ENCODE measurements at regions not wholly inside any gene's neighbourhood (a gene's known extent, or its start where the extent isn't known, plus 50 kb on each side); places are given as distances from the start of the nearest gene placed in this dataset.

- peaks cover 31% of the 10 kb centered on the region for H3K9me3 Mint-ChIP-seq (ENCODE audit: unreplicated experiment)
- H3K4me1 Mint-ChIP-seq (ENCODE audit: insufficient read depth, unreplicated experiment): no peaks in the 10 kb centered on the region
- BruUV-seq (replicated peaks): no TSS peak
- no peaks in the 10 kb centered on the region for H3K36me3 Mint-ChIP-seq (ENCODE audit: insufficient read depth, unreplicated experiment)
- no peak overlapping the region for H3K27ac Mint-ChIP-seq (ENCODE audit: low read depth, unreplicated experiment)
- TF ChIP-seq CTCF (IDR thresholded peaks at IDR 0.05; ENCODE audit: unreplicated experiment): no peak
- DNase-seq (ENCODE audit: unreplicated experiment): no peak
- CTCF ChIA-PET: no interaction called here
- no peaks in the 10 kb centered on the region for H3K27me3 Mint-ChIP-seq (ENCODE audit: insufficient read depth, unreplicated experiment)
- intact Hi-C loops (cut with micrococcal nuclease): no loop called here
- POLR2A ChIA-PET: no interaction called here
- no peak overlapping the region for H3K4me3 Mint-ChIP-seq (ENCODE audit: unreplicated experiment)
These were observed 618.4 kb downstream of the MMUT start for GRCh38 chr6:48844696-48845095.

- H3K36me3 Mint-ChIP-seq (ENCODE audit: insufficient read depth, unreplicated experiment): no peaks in the 10 kb centered on the region
- H3K9me3 Mint-ChIP-seq (ENCODE audit: unreplicated experiment): peaks cover 26% of the 10 kb centered on the region
- no peak for TF ChIP-seq CTCF (IDR thresholded peaks at IDR 0.05; ENCODE audit: unreplicated experiment)
- no TSS peak for BruUV-seq (replicated peaks)
- DNase-seq (ENCODE audit: unreplicated experiment): no peak
- ChIA-PET POLR2A (no interaction called here), CTCF (no interaction called here)
- H3K4me3 Mint-ChIP-seq (ENCODE audit: unreplicated experiment): no peak overlapping the region
- no peaks in the 10 kb centered on the region for H3K27me3 Mint-ChIP-seq (ENCODE audit: insufficient read depth, unreplicated experiment)
- intact Hi-C loops (cut with micrococcal nuclease): no loop called here
- H3K4me1 Mint-ChIP-seq (ENCODE audit: insufficient read depth, unreplicated experiment): peaks cover 4% of the 10 kb centered on the region
- H3K27ac Mint-ChIP-seq (ENCODE audit: low read depth, unreplicated experiment): no peak overlapping the region
These were observed 622.2 kb downstream of the MMUT start for GRCh38 chr6:48840896-48841295.

- BruUV-seq (replicated peaks): no TSS peak
- Mint-ChIP-seq H3K36me3 (ENCODE audit: insufficient read depth, unreplicated experiment) (no peaks in the 10 kb centered on the region), H3K9me3 (ENCODE audit: unreplicated experiment) (peaks cover 26% of the 10 kb centered on the region), H3K4me3 (ENCODE audit: unreplicated experiment) (no peak overlapping the region), H3K27ac (ENCODE audit: low read depth, unreplicated experiment) (no peak overlapping the region), H3K27me3 (ENCODE audit: insufficient read depth, unreplicated experiment) (no peaks in the 10 kb centered on the region), H3K4me1 (ENCODE audit: insufficient read depth, unreplicated experiment) (peaks cover 13% of the 10 kb centered on the region)
- no peak for DNase-seq (ENCODE audit: unreplicated experiment)
- POLR2A ChIA-PET: interaction anchor here (0.7 to 0.9 kb wide), 3 partner anchors 11 to 18 kb away, joined by 3 read pairs; no protein-coding TSS in a partner anchor
- intact Hi-C loops (cut with micrococcal nuclease): no loop called here
- CTCF ChIA-PET: interaction anchor here (0.6 to 1.0 kb wide), 2 partner anchors 21 to 336 kb away, joined by 3 to 5 read pairs; no protein-coding TSS in a partner anchor
- no peak for TF ChIP-seq CTCF (IDR thresholded peaks at IDR 0.05; ENCODE audit: unreplicated experiment)
These were observed 623.8 kb downstream of the MMUT start for GRCh38 chr6:48839206-48839605.

GRCh38 chr6:48837744-48838143 is 625.3 kb downstream of the MMUT start:
- CTCF ChIA-PET: no interaction called here
- Mint-ChIP-seq H3K9me3 (ENCODE audit: unreplicated experiment) (peaks cover 26% of the 10 kb centered on the region), H3K27me3 (ENCODE audit: insufficient read depth, unreplicated experiment) (no peaks in the 10 kb centered on the region), H3K4me3 (ENCODE audit: unreplicated experiment) (no peak overlapping the region), H3K36me3 (ENCODE audit: insufficient read depth, unreplicated experiment) (no peaks in the 10 kb centered on the region), H3K27ac (ENCODE audit: low read depth, unreplicated experiment) (no peak overlapping the region), H3K4me1 (ENCODE audit: insufficient read depth, unreplicated experiment) (peaks cover 13% of the 10 kb centered on the region)
- BruUV-seq (replicated peaks): no TSS peak
- POLR2A ChIA-PET: no interaction called here
- DNase-seq (ENCODE audit: unreplicated experiment): no peak
- TF ChIP-seq CTCF (IDR thresholded peaks at IDR 0.05; ENCODE audit: unreplicated experiment): no peak
- intact Hi-C loops (cut with micrococcal nuclease): no loop called here

Measured in MCF 10A (cell line).